H1 (cell line): ENCODE measurements at regions not wholly inside any gene's neighbourhood (a gene's known extent, or its start where the extent isn't known, plus 50 kb on each side); places are given as distances from the start of the nearest gene placed in this dataset.

Source experiments
- CTCF ChIA-PET: fragments of 300-600 bp; sonication (Branson Sonifier 250); formaldehyde crosslinking; loops from one replicate; lab custom pipeline; 2021; ENCODE audit not compliant: partially characterized antibody; lab: Charles Lee
- POLR2A ChIA-PET: fragments of 300-600 bp; sonication (Branson Sonifier 250); formaldehyde crosslinking; loops from one replicate; lab custom pipeline; 2021; ENCODE audit warnings: inconsistent platforms; ENCODE audit not compliant: partially characterized antibody; lab: Charles Lee
- DNase-seq, 2 experiments: peaks; one replicate each; pipeline versions ENCODE4 v3.0.0 to v3.0.0-alpha.2; 2010 to 2022; ENCODE audit warnings: low spot score in 2 of 2, low read depth in 1 of 2, mixed read lengths in 1 of 2
- FAIRE-seq: peaks from 2 replicates; lab custom pipeline; 2011; peaks lifted over from hg19 to GRCh38; lab: Jason Lieb, UNC
- H2AFZ ChIP-seq: 2 replicates; pipeline ENCODE4 v1.8.1; 2012; ENCODE audit warnings: low read length, inconsistent platforms
- H2AK5ac ChIP-seq: 2 replicates; pipeline ENCODE4 v1.6.1; 2013; ENCODE audit warnings: low read depth, low read length
- H2BK120ac ChIP-seq: replicated peaks from 2 replicates; pipeline ENCODE3; 2013; ENCODE audit warnings: low read depth, low read length, inconsistent platforms
- H2BK12ac ChIP-seq: 2 replicates; pipeline ENCODE4 v1.6.1; 2013; ENCODE audit warnings: low read depth, low read length
- H2BK15ac ChIP-seq: 2 replicates; pipeline ENCODE4 v1.6.1; 2013; ENCODE audit warnings: low read length
- H2BK20ac ChIP-seq: 2 replicates; pipeline ENCODE4 v1.6.1; 2013; ENCODE audit warnings: low read length
- H2BK5ac ChIP-seq: 2 replicates; pipeline ENCODE4 v1.6.1; 2013; ENCODE audit warnings: low read depth, low read length
- H3K14ac ChIP-seq: 2 replicates; pipeline ENCODE4 v1.6.1; 2013; ENCODE audit warnings: inconsistent platforms; ENCODE audit not compliant: insufficient read length
- H3K18ac ChIP-seq: 2 replicates; pipeline ENCODE4 v1.6.1; 2013; ENCODE audit warnings: low read length; ENCODE audit errors: extremely low read depth
- H3K23ac ChIP-seq: 2 replicates; pipeline ENCODE4 v1.6.1; 2013; ENCODE audit warnings: inconsistent platforms; ENCODE audit not compliant: insufficient read length
- H3K23me2 ChIP-seq: 2 replicates; pipeline ENCODE4 v1.6.1; 2013; ENCODE audit warnings: low read depth, low read length
- H3K27ac ChIP-seq: 2 replicates; pipeline ENCODE4 v1.6.1; 2011; ENCODE audit warnings: low read depth, low read length, inconsistent platforms
- H3K27me3 ChIP-seq, 4 experiments: replicated peaks in 1 of 4; 1 replicate in 1 of 4; 2 replicates in 3 of 4; pipeline versions ENCODE4 v1.6.1 to v1.8.1; 2011 to 2013; ENCODE audit warnings: low read length in 3 of 4, mild to moderate bottlenecking in 3 of 4, inconsistent platforms in 2 of 4, mixed read lengths in 2 of 4, moderate library complexity in 1 of 4; ENCODE audit not compliant: control insufficient read depth in 3 of 4, insufficient read depth in 3 of 4; ENCODE audit errors: extremely low read depth in 1 of 4
- H3K36me3 ChIP-seq, 4 experiments: 2 replicates each; pipeline versions ENCODE4 v1.6.1 to v1.8.1; 2011 to 2013; ENCODE audit warnings: mild to moderate bottlenecking in 4 of 4, low read length in 3 of 4, moderate library complexity in 2 of 4, control low read depth in 1 of 4, inconsistent platforms in 1 of 4; ENCODE audit not compliant: insufficient read depth in 4 of 4, control insufficient read depth in 2 of 4
- H3K4ac ChIP-seq: replicated peaks from 2 replicates; pipeline ENCODE3; 2013; ENCODE audit warnings: low read length, low read depth, mixed read lengths, inconsistent platforms; ENCODE audit not compliant: insufficient read length
- H3K4me1 ChIP-seq, 4 experiments: replicated peaks in 1 of 4; 1 replicate in 1 of 4; 2 replicates in 3 of 4; pipeline versions ENCODE4 v1.6.1 to v1.8.1; 2011 to 2013; ENCODE audit warnings: low read length in 3 of 4, inconsistent platforms in 2 of 4, mixed read lengths in 1 of 4; ENCODE audit not compliant: insufficient read depth in 4 of 4, control insufficient read depth in 3 of 4
- H3K4me2 ChIP-seq, 2 experiments: 2 replicates each; pipeline versions ENCODE4 v1.6.1 to v1.8.1; 2011 to 2013; ENCODE audit warnings: low read depth in 2 of 2, low read length in 2 of 2, control low read depth in 1 of 2, inconsistent platforms in 1 of 2, mild to moderate bottlenecking in 1 of 2; ENCODE audit not compliant: insufficient read depth in 1 of 2
- H3K4me3 ChIP-seq, 4 experiments: fragments of 200-600, 300-600 bp in 1 of 4; sonication (generic), shearing (Covaris generic), sonication (Bioruptor Twin) in 1 of 4; 2 replicates each; pipeline versions ENCODE4 v1.5.1 to v1.8.1; 2011 to 2016; ENCODE audit warnings: low read length in 4 of 4, low read depth in 3 of 4, control low read depth in 2 of 4, inconsistent platforms in 2 of 4, mild to moderate bottlenecking in 2 of 4, mixed read lengths in 1 of 4, moderate library complexity in 1 of 4; ENCODE audit not compliant: insufficient read depth in 2 of 4; ENCODE audit errors: extremely low read depth in 1 of 4
- H3K56ac ChIP-seq: replicated peaks from 2 replicates; pipeline ENCODE3; 2013; ENCODE audit warnings: low read depth, mild to moderate bottlenecking, mixed read lengths, low read length, inconsistent platforms; ENCODE audit not compliant: insufficient read length
- H3K79me1 ChIP-seq: 2 replicates; pipeline ENCODE4 v1.6.1; 2013; ENCODE audit warnings: low read depth, low read length, control low read depth
- H3K79me2 ChIP-seq, 2 experiments: 2 replicates each; pipeline versions ENCODE4 v1.6.1 to v1.8.1; 2012 to 2013; ENCODE audit warnings: low read length in 2 of 2, mild to moderate bottlenecking in 2 of 2, inconsistent platforms in 1 of 2; ENCODE audit not compliant: insufficient read depth in 2 of 2, control insufficient read depth in 1 of 2
- H3K9ac ChIP-seq, 4 experiments: replicated peaks in 1 of 4; 1 replicate in 1 of 4; 2 replicates in 3 of 4; pipeline versions ENCODE4 v1.6.1 to v1.8.1; 2011 to 2013; ENCODE audit warnings: low read depth in 3 of 4, low read length in 3 of 4, control low read depth in 2 of 4, mild to moderate bottlenecking in 2 of 4, moderate library complexity in 2 of 4, inconsistent platforms in 1 of 4; ENCODE audit errors: extremely low read depth in 1 of 4
- H3K9me3 ChIP-seq, 2 experiments: 2 replicates each; pipeline versions ENCODE4 v1.6.1 to v1.8.1; 2012 to 2013; ENCODE audit warnings: mild to moderate bottlenecking in 2 of 2, moderate library complexity in 2 of 2, control low read depth in 1 of 2, inconsistent platforms in 1 of 2, low read depth in 1 of 2, low read length in 1 of 2, mixed read lengths in 1 of 2; ENCODE audit not compliant: insufficient read depth in 2 of 2
- H4K20me1 ChIP-seq, 2 experiments: replicated peaks in 1 of 2; 2 replicates each; pipeline versions ENCODE3 to v1.8.1; 2011 to 2013; ENCODE audit warnings: inconsistent platforms in 2 of 2, low read length in 2 of 2, mild to moderate bottlenecking in 1 of 2; ENCODE audit not compliant: insufficient read depth in 2 of 2, control insufficient read depth in 1 of 2
- H4K5ac ChIP-seq: 2 replicates; pipeline ENCODE4 v1.6.1; 2013; ENCODE audit warnings: low read length, low read depth, mixed read lengths, inconsistent platforms; ENCODE audit not compliant: insufficient read length
- H4K8ac ChIP-seq: 2 replicates; pipeline ENCODE4 v1.8.0; 2013; ENCODE audit warnings: mild to moderate bottlenecking, moderate library complexity, low read length, inconsistent platforms; ENCODE audit not compliant: insufficient read depth; ENCODE audit errors: extremely low read depth
- H4K91ac ChIP-seq: replicated peaks from 2 replicates; pipeline ENCODE3; 2013; ENCODE audit warnings: low read length, mixed read lengths, inconsistent platforms; ENCODE audit not compliant: insufficient read length
- ASH2L ChIP-seq: fragments of 200-600, 300-600 bp; sonication (generic); IDR thresholded peaks from one replicate; pipeline ENCODE4 v1.7.1; 2017; ENCODE audit warnings: low read length
- CBX5 ChIP-seq: fragments of 300-800, 300-1000 bp; sonication (generic); IDR thresholded peaks from 2 replicates; pipeline ENCODE4 v1.7.1; 2016; ENCODE audit warnings: antibody characterized with exemption, low read length, low read depth
- CREB1 ChIP-seq: IDR thresholded peaks from 2 replicates; pipeline ENCODE4 v1.6.1; 2012; ENCODE audit warnings: inconsistent platforms
- FOSL1 ChIP-seq: IDR thresholded peaks from 2 replicates; pipeline ENCODE4 v1.6.1; 2011; ENCODE audit warnings: mild to moderate bottlenecking, low read depth, low read length, moderate library complexity; ENCODE audit not compliant: insufficient read depth
- GTF2F1 ChIP-seq: IDR thresholded peaks from 2 replicates; pipeline ENCODE4 v1.6.1; 2012; ENCODE audit warnings: low read depth, low read length, improper control_type of control experiment, borderline replicate concordance
- HDAC6 ChIP-seq: IDR thresholded peaks from one replicate; pipeline ENCODE4 v1.7.1; 2012; ENCODE audit warnings: low read depth, mild to moderate bottlenecking, inconsistent platforms, low read length, moderate library complexity
- NRF1 ChIP-seq: IDR thresholded peaks from 2 replicates; pipeline ENCODE4 v1.6.1; 2011; ENCODE audit warnings: mild to moderate bottlenecking, low read depth, low read length, improper control_type of control experiment
- RAD21 ChIP-seq, 2 experiments: IDR thresholded peaks in 1 of 2; conservative IDR thresholded peaks in 1 of 2; 2 replicates each; pipeline ENCODE4 v1.6.1; 2011; ENCODE audit warnings: low read depth in 2 of 2, low read length in 2 of 2, improper control_type of control experiment in 1 of 2, inconsistent platforms in 1 of 2, mild to moderate bottlenecking in 1 of 2, moderate library complexity in 1 of 2
- RBBP5 ChIP-seq: IDR thresholded peaks from 2 replicates; pipeline ENCODE4 v1.7.1; 2012; ENCODE audit warnings: low read depth, mild to moderate bottlenecking, inconsistent platforms, low read length, moderate library complexity, borderline replicate concordance
- TAF7 ChIP-seq: optimal IDR thresholded peaks from 2 replicates; pipeline ENCODE3; 2011; ENCODE audit warnings: low read depth, mild to moderate bottlenecking, inconsistent platforms, low read length, moderate library complexity, borderline replicate concordance
- TCF12 ChIP-seq: IDR thresholded peaks from 2 replicates; pipeline ENCODE4 v1.6.1; 2011; ENCODE audit warnings: low read depth, mild to moderate bottlenecking, low read length
- TEAD4 ChIP-seq: IDR thresholded peaks from 2 replicates; pipeline ENCODE4 v1.6.1; 2012; ENCODE audit warnings: low read depth, low read length, inconsistent platforms, mixed read lengths
- WGBS, 2 experiments: shearing (Covaris generic) in 1 of 2; methylation state at CpG; one replicate each; pipeline versions ENCODE4 v1.1.6 to v1.1.7; 2013 to 2015; ENCODE audit warnings: low lambda C conversion rate in 2 of 2, mixed read lengths in 2 of 2, inconsistent platforms in 1 of 2, low coverage in 1 of 2, missing lambda C conversion rate in 1 of 2; ENCODE audit not compliant: insufficient replicate concordance in 2 of 2, insufficient coverage in 1 of 2, insufficient read length in 1 of 2; ENCODE audit errors: extremely low coverage in 1 of 2, missing lambda C conversion rate in 1 of 2; 5-methylcytosine and 5-hydroxymethylcytosine counted together
- TF ChIP-seq, protein P1 (sequence below): IDR thresholded peaks from 2 replicates; pipeline ENCODE4 v1.6.1; 2011; ENCODE audit warnings: low read length, improper control_type of control experiment

DNA sequence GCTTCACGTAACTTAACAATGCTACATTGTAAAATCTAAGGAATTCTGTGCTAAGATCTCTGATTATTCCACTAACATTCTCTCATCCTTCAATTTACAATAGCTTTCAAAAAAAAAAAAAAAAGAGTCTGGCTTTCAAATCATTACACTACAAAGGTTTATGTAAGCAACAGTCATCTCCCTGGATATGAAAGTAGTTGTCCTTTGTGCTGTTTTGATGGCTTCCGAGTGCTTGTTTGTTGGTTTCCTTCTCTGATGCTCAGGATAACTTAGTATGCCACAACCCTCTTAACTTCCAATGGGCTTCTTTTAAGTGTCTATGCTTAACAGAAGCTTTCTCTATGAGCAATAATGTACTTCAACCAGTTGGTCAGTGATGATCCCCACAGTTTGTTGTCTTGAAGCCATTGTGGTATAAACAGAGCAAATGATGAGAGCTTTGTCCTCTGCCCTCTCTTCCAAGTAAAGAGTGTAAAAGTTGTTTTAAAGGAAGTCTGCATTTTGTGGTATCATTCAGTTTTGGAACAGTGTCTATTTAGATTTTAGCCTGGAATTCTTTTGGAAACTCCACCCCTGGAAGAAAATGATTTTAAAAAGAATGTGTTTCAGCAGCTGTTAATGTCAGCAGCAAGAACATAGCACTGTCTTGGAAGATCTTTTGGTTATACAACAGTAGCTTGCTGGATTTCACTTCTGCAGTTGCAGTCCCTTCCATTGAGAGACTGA lies 396.1 kb upstream of the RGS6 start:
- POLR2A ChIA-PET = no interaction called here
- FAIRE-seq = no peak
- no peak overlapping the region for H3K4me2 ChIP-seq
- no peak for TF ChIP-seq NRF1
- no peak for TF ChIP-seq CREB1
- TF ChIP-seq, protein P1, sequence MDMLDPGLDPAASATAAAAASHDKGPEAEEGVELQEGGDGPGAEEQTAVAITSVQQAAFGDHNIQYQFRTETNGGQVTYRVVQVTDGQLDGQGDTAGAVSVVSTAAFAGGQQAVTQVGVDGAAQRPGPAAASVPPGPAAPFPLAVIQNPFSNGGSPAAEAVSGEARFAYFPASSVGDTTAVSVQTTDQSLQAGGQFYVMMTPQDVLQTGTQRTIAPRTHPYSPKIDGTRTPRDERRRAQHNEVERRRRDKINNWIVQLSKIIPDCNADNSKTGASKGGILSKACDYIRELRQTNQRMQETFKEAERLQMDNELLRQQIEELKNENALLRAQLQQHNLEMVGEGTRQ = no peak
- TF ChIP-seq RAD21 (IDR thresholded peaks at IDR 0.05 in 1 of 2, conservative IDR thresholded peaks at IDR 0.05 in 1 of 2; ENCODE audit: low read depth in 2 of 2, low read length in 2 of 2) = no peak
- TF ChIP-seq ASH2L = no peak
- no peak for TF ChIP-seq TCF12
- no peak for TF ChIP-seq TAF7
- no peak for TF ChIP-seq FOSL1
- no peak for TF ChIP-seq HDAC6
- TF ChIP-seq RBBP5 = no peak
- TF ChIP-seq CBX5 = no peak
- no peak for TF ChIP-seq GTF2F1
- no peak for TF ChIP-seq TEAD4

More for the DNA sequence above, 396.1 kb upstream of the RGS6 start:
- Histone ChIP-seq H2AK5ac (no peak overlapping the region), H2BK12ac (no peak overlapping the region), H3K56ac (no peak overlapping the region), H3K18ac (no peak overlapping the region), H3K79me1 (no peaks in the 10 kb centered on the region; the same call in 1 of the 2 replicates), H3K4ac (no peak overlapping the region), H4K91ac (no peak overlapping the region), H3K4me3 (no peak overlapping the region), H3K9me3 (no peaks in the 10 kb centered on the region), H3K9ac (no peak overlapping the region), H4K8ac (no peak overlapping the region), H3K4me1 (peaks cover 0 to 8% (median 3%) of the 10 kb centered on the region in 4 experiments; a peak in 3 of 7 replicates), H3K23me2 (no peaks in the 10 kb centered on the region), H3K36me3 (no peaks in the 10 kb centered on the region), H3K23ac (no peak overlapping the region), H2AFZ (no peak overlapping the region), H2BK120ac (no peak overlapping the region), H3K27ac (no peak overlapping the region), H2BK15ac (no peak overlapping the region), H4K5ac (no peak overlapping the region), H3K14ac (no peak overlapping the region), H2BK20ac (no peak overlapping the region), H4K20me1 (peaks cover 0 to 2% of the 10 kb centered on the region in 2 experiments), H2BK5ac (no peak overlapping the region), H3K79me2 (peaks cover 0 to 26% of the 10 kb centered on the region in 2 experiments; a peak in 1 of 4 replicates), H3K27me3 (no peaks in the 10 kb centered on the region)
- CTCF ChIA-PET = no interaction called here
- 98% methylated on average over 2 of the region's 2 CpGs; no CpG with 5 or more reads in 1 of the 2 experiments for WGBS, 2 experiments
- DNase-seq = no peak
